CD14-positive monocyte (primary cell): ENCODE measurements at regions not wholly inside any gene's neighbourhood (a gene's known extent, or its start where the extent isn't known, plus 50 kb on each side); places are given as distances from the start of the nearest gene placed in this dataset.

ENCODE experiments used
- DNase-seq, 3 donors: peaks; one replicate each; pipeline ENCODE4 v3.0.0-alpha.2; 2011 to 2022
- H2AFZ ChIP-seq: 2 replicates; pipeline ENCODE4 v1.6.0; 2012; ENCODE audit warnings: mild to moderate bottlenecking, low read depth, low read length, inconsistent platforms; ENCODE audit not compliant: insufficient read depth, poor library complexity, severe bottlenecking
- H3K27ac ChIP-seq, 2 donors: 1 replicate in 1 of 2; 2 replicates in 1 of 2; pipeline ENCODE4 v1.5.1; 2012 to 2013; ENCODE audit warnings: low read length in 2 of 2, control low read depth in 1 of 2, inconsistent platforms in 1 of 2, low read depth in 1 of 2, mild to moderate bottlenecking in 1 of 2
- H3K27me3 ChIP-seq, 2 donors: one replicate each; pipeline versions ENCODE4 v1.6.0 to v1.6.1; 2011 to 2013; ENCODE audit warnings: low read length in 2 of 2; ENCODE audit not compliant: control insufficient read depth in 2 of 2, insufficient read depth in 2 of 2
- H3K36me3 ChIP-seq, 2 donors: replicated peaks in 1 of 2; 1 replicate in 1 of 2; 2 replicates in 1 of 2; pipeline versions ENCODE4 v1.5.1 to v1.6.1; 2012 to 2013; ENCODE audit warnings: low read length in 2 of 2, control low read depth in 1 of 2, inconsistent platforms in 1 of 2, mild to moderate bottlenecking in 1 of 2; ENCODE audit not compliant: insufficient read depth in 2 of 2, control insufficient read depth in 1 of 2
- H3K4me1 ChIP-seq, 2 donors: 1 replicate in 1 of 2; 2 replicates in 1 of 2; pipeline versions ENCODE4 v1.5.1 to v1.6.1; 2012 to 2013; ENCODE audit warnings: low read length in 2 of 2, control low read depth in 1 of 2, inconsistent platforms in 1 of 2, mild to moderate bottlenecking in 1 of 2, moderate library complexity in 1 of 2; ENCODE audit not compliant: insufficient read depth in 2 of 2, control insufficient read depth in 1 of 2
- H3K4me2 ChIP-seq: replicated peaks from 2 replicates; pipeline ENCODE3; 2012; ENCODE audit warnings: low read length, moderate library complexity, mild to moderate bottlenecking; ENCODE audit not compliant: poor library complexity, severe bottlenecking; ENCODE audit errors: extremely low read depth
- H3K4me3 ChIP-seq, 3 experiments: fragments of 200-600 bp in 1 of 3; sonication (generic) in 1 of 3; replicated peaks in 1 of 3; 1 replicate in 2 of 3; 2 replicates in 1 of 3; pipeline ENCODE4 v1.5.1; 2011 to 2013; ENCODE audit warnings: low read length in 3 of 3, mild to moderate bottlenecking in 3 of 3, control low read depth in 2 of 3, low read depth in 2 of 3, inconsistent platforms in 1 of 3, moderate library complexity in 1 of 3
- H3K79me2 ChIP-seq: 2 replicates; pipeline ENCODE4 v1.6.0; 2012; ENCODE audit warnings: mild to moderate bottlenecking, control low read depth, inconsistent platforms, low read length, moderate library complexity; ENCODE audit not compliant: insufficient read depth
- H3K9ac ChIP-seq: 2 replicates; pipeline ENCODE4 v1.6.0; 2017; ENCODE audit warnings: low read length, mild to moderate bottlenecking; ENCODE audit not compliant: insufficient read depth, poor library complexity, severe bottlenecking
- H3K9me3 ChIP-seq, 2 donors: replicated peaks in 1 of 2; 1 replicate in 1 of 2; 2 replicates in 1 of 2; pipeline versions ENCODE4 v1.5.1 to v1.6.1; 2012 to 2013; ENCODE audit warnings: low read length in 2 of 2, control low read depth in 1 of 2; ENCODE audit not compliant: control insufficient read depth in 1 of 2, insufficient read depth in 1 of 2
- H4K20me1 ChIP-seq: 2 replicates; pipeline ENCODE4 v1.6.0; 2012; ENCODE audit warnings: mild to moderate bottlenecking, low read length, control low read depth, moderate library complexity; ENCODE audit not compliant: insufficient read depth
- H3K27ac Mint-ChIP-seq, 7 donors: one replicate each; pipeline ENCODE4 v1.8.0; 2020; ENCODE audit warnings: mild to moderate bottlenecking in 7 of 7, mixed read lengths in 7 of 7, moderate library complexity in 6 of 7, inconsistent platforms in 2 of 7
- H3K27me3 Mint-ChIP-seq, 3 donors: one replicate each; pipeline ENCODE4 v1.8.0; 2021 to 2022; ENCODE audit warnings: low read depth in 3 of 3, mild to moderate bottlenecking in 3 of 3, mixed read lengths in 3 of 3, moderate library complexity in 3 of 3, inconsistent platforms in 1 of 3
- H3K36me3 Mint-ChIP-seq, 2 donors: one replicate each; pipeline ENCODE4 v1.8.0; 2020; ENCODE audit warnings: mixed read lengths in 2 of 2, inconsistent platforms in 1 of 2, mild to moderate bottlenecking in 1 of 2
- H3K4me1 Mint-ChIP-seq: one replicate; pipeline ENCODE4 v1.8.0; 2020; ENCODE audit warnings: mild to moderate bottlenecking, mixed read lengths
- H3K4me3 Mint-ChIP-seq, 2 donors: one replicate each; pipeline ENCODE4 v1.8.0; 2020; ENCODE audit warnings: mild to moderate bottlenecking in 2 of 2, mixed read lengths in 2 of 2, moderate library complexity in 1 of 2
- H3K9me3 Mint-ChIP-seq, 7 donors: one replicate each; pipeline ENCODE4 v1.8.0; 2020 to 2022; ENCODE audit warnings: mixed read lengths in 7 of 7, mild to moderate bottlenecking in 6 of 7, moderate library complexity in 6 of 7, inconsistent platforms in 2 of 7
- WGBS: methylation state at CpG from one replicate; pipeline ENCODE4 v1.1.5; 2013; ENCODE audit warnings: missing lambda C conversion rate; ENCODE audit not compliant: insufficient coverage; 5-methylcytosine and 5-hydroxymethylcytosine counted together
- intact Hi-C, 2 donors: fragments of 100-400 bp; cut with micrococcal nuclease; formaldehyde crosslinking; loops; one replicate each; pipeline versions ENCODE4 v1.15.0 to v1.15.1; 2023
- TF ChIP-seq, protein P1 (sequence below): fragments of 200-600 bp; IDR thresholded peaks from one replicate; pipeline ENCODE4 v1.8.0; 2022; ENCODE audit warnings: antibody characterized with exemption, mild to moderate bottlenecking

GRCh38 chr15:66928784-66929183, 136.6 kb upstream of the SMAD3 start:
- peaks cover 6 to 11% of the 10 kb centered on the region in 2 donors for H3K9me3 ChIP-seq
- no peaks in the 10 kb centered on the region for H3K36me3 ChIP-seq
- no peaks in the 10 kb centered on the region for H4K20me1 ChIP-seq
- no peak overlapping the region for H3K9ac ChIP-seq
- peaks cover 0 to 2% (median 0%) of the 10 kb centered on the region in 3 donors for H3K27me3 Mint-ChIP-seq
- 100% methylated on average over 1 of the region's 1 CpG for WGBS
- no peaks in the 10 kb centered on the region for H3K4me1 ChIP-seq
- TF ChIP-seq, protein P1, sequence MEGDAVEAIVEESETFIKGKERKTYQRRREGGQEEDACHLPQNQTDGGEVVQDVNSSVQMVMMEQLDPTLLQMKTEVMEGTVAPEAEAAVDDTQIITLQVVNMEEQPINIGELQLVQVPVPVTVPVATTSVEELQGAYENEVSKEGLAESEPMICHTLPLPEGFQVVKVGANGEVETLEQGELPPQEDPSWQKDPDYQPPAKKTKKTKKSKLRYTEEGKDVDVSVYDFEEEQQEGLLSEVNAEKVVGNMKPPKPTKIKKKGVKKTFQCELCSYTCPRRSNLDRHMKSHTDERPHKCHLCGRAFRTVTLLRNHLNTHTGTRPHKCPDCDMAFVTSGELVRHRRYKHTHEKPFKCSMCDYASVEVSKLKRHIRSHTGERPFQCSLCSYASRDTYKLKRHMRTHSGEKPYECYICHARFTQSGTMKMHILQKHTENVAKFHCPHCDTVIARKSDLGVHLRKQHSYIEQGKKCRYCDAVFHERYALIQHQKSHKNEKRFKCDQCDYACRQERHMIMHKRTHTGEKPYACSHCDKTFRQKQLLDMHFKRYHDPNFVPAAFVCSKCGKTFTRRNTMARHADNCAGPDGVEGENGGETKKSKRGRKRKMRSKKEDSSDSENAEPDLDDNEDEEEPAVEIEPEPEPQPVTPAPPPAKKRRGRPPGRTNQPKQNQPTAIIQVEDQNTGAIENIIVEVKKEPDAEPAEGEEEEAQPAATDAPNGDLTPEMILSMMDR = no peak
- H3K9me3 Mint-ChIP-seq = peaks cover 10 to 21% (median 13%) of the 10 kb centered on the region in 7 donors
- no peak overlapping the region for H3K27ac ChIP-seq
- no peak overlapping the region for H3K27ac Mint-ChIP-seq
- no peaks in the 10 kb centered on the region for H3K79me2 ChIP-seq
- H3K4me3 Mint-ChIP-seq = no peak overlapping the region
- no peak overlapping the region for H3K4me3 ChIP-seq
- H3K36me3 Mint-ChIP-seq = peaks cover 0 to 2% of the 10 kb centered on the region in 2 donors
- peaks cover 2% of the 10 kb centered on the region for H3K4me1 Mint-ChIP-seq
- DNase-seq = no peak
- H2AFZ ChIP-seq = no peak overlapping the region
- no peaks in the 10 kb centered on the region for H3K27me3 ChIP-seq
- intact Hi-C loops = no loop called here
- no peak overlapping the region for H3K4me2 ChIP-seq

DNA sequence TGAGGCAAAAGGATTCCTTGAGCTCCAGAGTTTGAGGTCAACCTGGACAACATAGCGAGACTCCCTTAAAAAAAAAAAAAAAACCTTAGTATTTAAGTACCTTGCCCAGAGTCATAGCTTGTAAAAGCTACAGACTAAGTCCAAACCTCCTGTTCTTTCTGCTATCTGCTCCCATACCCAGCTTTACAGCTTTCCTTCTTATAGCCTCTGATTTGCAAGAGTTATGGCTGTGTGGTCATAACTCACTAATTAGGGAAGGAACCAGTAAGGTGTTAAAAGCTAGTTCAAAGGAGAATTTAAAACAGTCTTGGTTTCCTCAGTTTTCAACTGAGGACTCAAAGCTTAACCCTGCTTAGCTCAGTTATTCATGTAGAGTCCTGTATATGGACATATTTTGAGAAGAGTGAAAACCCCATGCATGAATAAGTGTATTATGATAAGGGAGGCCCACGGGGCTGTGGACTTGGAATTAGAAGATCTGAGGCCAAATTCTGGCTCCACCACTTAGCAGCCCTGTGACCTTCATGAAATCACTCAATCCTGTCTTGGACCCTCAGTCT, 135.5 kb upstream of the SMAD3 start:
- no peak overlapping the region for H2AFZ ChIP-seq

More for the DNA sequence above, 135.5 kb upstream of the SMAD3 start:
- no CpG with 5 or more reads among the region's 2 CpGs for WGBS
- intact Hi-C loops = no loop called here
- TF ChIP-seq, protein P1 = no peak
- peaks cover 2% of the 10 kb centered on the region for H3K4me1 Mint-ChIP-seq
- H4K20me1 ChIP-seq = no peaks in the 10 kb centered on the region
- H3K27ac Mint-ChIP-seq = no peak overlapping the region
- no peak overlapping the region for H3K4me3 Mint-ChIP-seq
- H3K4me2 ChIP-seq = no peak overlapping the region
- no peak for DNase-seq
- H3K9me3 Mint-ChIP-seq = peaks cover 12 to 26% (median 21%) of the 10 kb centered on the region in 7 donors
- H3K27me3 Mint-ChIP-seq = peaks cover 0 to 2% (median 0%) of the 10 kb centered on the region in 3 donors
- no peaks in the 10 kb centered on the region for H3K79me2 ChIP-seq
- H3K9me3 ChIP-seq = peaks cover 12 to 20% of the 10 kb centered on the region in 2 donors
- no peaks in the 10 kb centered on the region for H3K36me3 ChIP-seq
- H3K4me1 ChIP-seq = no peaks in the 10 kb centered on the region
- H3K27ac ChIP-seq = no peak overlapping the region
- H3K4me3 ChIP-seq = no peak overlapping the region
- H3K27me3 ChIP-seq = no peaks in the 10 kb centered on the region
- H3K36me3 Mint-ChIP-seq = no peaks in the 10 kb centered on the region
- no peak overlapping the region for H3K9ac ChIP-seq
